CD4-positive, alpha-beta memory T cell (primary cell): ENCODE measurements at regions not wholly inside any gene's neighbourhood (a gene's known extent, or its start where the extent isn't known, plus 50 kb on each side); places are given as distances from the start of the nearest gene placed in this dataset.

Experiments used
- CTCF ChIA-PET: fragments of 350-600 bp; sonication (Branson Sonifier 250); formaldehyde crosslinking; loops from one replicate; lab custom pipeline; 2021; ENCODE audit warnings: inconsistent platforms; ENCODE audit not compliant: partially characterized antibody; lab: Charles Lee
- POLR2A ChIA-PET: fragments of 350-600 bp; sonication (Branson Sonifier 250); formaldehyde crosslinking; loops from one replicate; lab custom pipeline; 2021; ENCODE audit not compliant: partially characterized antibody; lab: Charles Lee
- DNase-seq, 5 donors: peaks; one replicate each; pipeline versions ENCODE4 v3.0.0 to v3.0.0-alpha.2; 2020 to 2022; ENCODE audit warnings: mixed read lengths in 1 of 5
- H3K27ac ChIP-seq: one replicate; pipeline ENCODE4 v1.7.0; 2013; ENCODE audit warnings: low read depth, low read length
- H3K27me3 ChIP-seq: 2 replicates; pipeline ENCODE4 v1.7.0; 2013; ENCODE audit warnings: mild to moderate bottlenecking, low read length, moderate library complexity; ENCODE audit not compliant: insufficient read depth
- H3K36me3 ChIP-seq: 2 replicates; pipeline ENCODE4 v1.7.0; 2013; ENCODE audit warnings: mild to moderate bottlenecking, low read length, moderate library complexity; ENCODE audit not compliant: insufficient read depth
- H3K4me1 ChIP-seq: 2 replicates; pipeline ENCODE4 v1.7.0; 2013; ENCODE audit warnings: mild to moderate bottlenecking, low read length, moderate library complexity; ENCODE audit not compliant: insufficient read depth
- H3K4me3 ChIP-seq, 2 donors: one replicate each; pipeline ENCODE4 v1.7.0; 2013; ENCODE audit warnings: low read length in 2 of 2, mild to moderate bottlenecking in 1 of 2
- H3K9me3 ChIP-seq, 2 donors: one replicate each; pipeline ENCODE4 v1.7.0; 2013; ENCODE audit warnings: low read length in 2 of 2, control low read depth in 1 of 2; ENCODE audit not compliant: control insufficient read depth in 1 of 2
- H3K27ac Mint-ChIP-seq, 7 donors: one replicate each; pipeline ENCODE4 v1.8.0; 2020 to 2021; ENCODE audit warnings: mixed read lengths in 7 of 7, mild to moderate bottlenecking in 6 of 7, inconsistent platforms in 3 of 7, moderate library complexity in 3 of 7
- H3K27me3 Mint-ChIP-seq, 2 donors: one replicate each; pipeline ENCODE4 v1.8.0; 2020 to 2021; ENCODE audit warnings: mixed read lengths in 2 of 2
- H3K36me3 Mint-ChIP-seq, 2 donors: one replicate each; pipeline ENCODE4 v1.8.0; 2020 to 2021; ENCODE audit warnings: mixed read lengths in 2 of 2, inconsistent platforms in 1 of 2, mild to moderate bottlenecking in 1 of 2
- H3K4me1 Mint-ChIP-seq, 4 donors: one replicate each; pipeline ENCODE4 v1.8.0; 2020 to 2021; ENCODE audit warnings: mixed read lengths in 4 of 4, mild to moderate bottlenecking in 1 of 4
- H3K4me3 Mint-ChIP-seq, 8 donors: one replicate each; pipeline ENCODE4 v1.8.0; 2020 to 2021; ENCODE audit warnings: mixed read lengths in 8 of 8, mild to moderate bottlenecking in 7 of 8, moderate library complexity in 6 of 8, inconsistent platforms in 3 of 8
- H3K9me3 Mint-ChIP-seq, 8 donors: one replicate each; pipeline ENCODE4 v1.8.0; 2020 to 2021; ENCODE audit warnings: mixed read lengths in 8 of 8, mild to moderate bottlenecking in 5 of 8, inconsistent platforms in 3 of 8, moderate library complexity in 1 of 8
- intact Hi-C: fragments of 100-400 bp; cut with micrococcal nuclease; formaldehyde crosslinking; loops from one replicate; pipeline ENCODE4 v1.15.1; 2023

- Histone ChIP-seq H3K27me3 (no peaks in the 10 kb centered on the region), H3K27ac (peak overlapping the region; percentile 69), H3K36me3 (no peaks in the 10 kb centered on the region), H3K4me1 (peaks cover 64% of the 10 kb centered on the region), H3K9me3 (no peaks in the 10 kb centered on the region), H3K4me3 (no peak overlapping the region)
- ChIA-PET POLR2A (interaction anchor here (0.6 to 3.8 kb wide), 3 partner anchors 57 to 136 kb away, joined by 3 to 59 read pairs (median 29); partner anchors contain the start of gene ID2), CTCF (interaction anchor here (0.8 to 1.8 kb wide), 7 partner anchors 10 to 820 kb away, joined by 3 to 10 read pairs (median 5); no protein-coding TSS in a partner anchor)
- intact Hi-C loops: loop anchor here (1.0 to 2.0 kb wide), 6 partner anchors 57 to 1119 kb away; no protein-coding TSS in a partner anchor
- Mint-ChIP-seq H3K27ac (peak overlapping the region in 5 of 7 donors; percentile 43 to 97 (median 92)), H3K4me3 (peak overlapping the region in 5 of 8 donors; percentile 17 to 61 (median 33)), H3K4me1 (peaks cover 41 to 75% (median 56%) of the 10 kb centered on the region in 4 donors), H3K9me3 (no peaks in the 10 kb centered on the region), H3K36me3 (no peaks in the 10 kb centered on the region), H3K27me3 (no peaks in the 10 kb centered on the region)
- no peak for DNase-seq
These were observed 135.9 kb upstream of the ID2 start for GRCh38 chr2:8545695-8546611.

DNA sequence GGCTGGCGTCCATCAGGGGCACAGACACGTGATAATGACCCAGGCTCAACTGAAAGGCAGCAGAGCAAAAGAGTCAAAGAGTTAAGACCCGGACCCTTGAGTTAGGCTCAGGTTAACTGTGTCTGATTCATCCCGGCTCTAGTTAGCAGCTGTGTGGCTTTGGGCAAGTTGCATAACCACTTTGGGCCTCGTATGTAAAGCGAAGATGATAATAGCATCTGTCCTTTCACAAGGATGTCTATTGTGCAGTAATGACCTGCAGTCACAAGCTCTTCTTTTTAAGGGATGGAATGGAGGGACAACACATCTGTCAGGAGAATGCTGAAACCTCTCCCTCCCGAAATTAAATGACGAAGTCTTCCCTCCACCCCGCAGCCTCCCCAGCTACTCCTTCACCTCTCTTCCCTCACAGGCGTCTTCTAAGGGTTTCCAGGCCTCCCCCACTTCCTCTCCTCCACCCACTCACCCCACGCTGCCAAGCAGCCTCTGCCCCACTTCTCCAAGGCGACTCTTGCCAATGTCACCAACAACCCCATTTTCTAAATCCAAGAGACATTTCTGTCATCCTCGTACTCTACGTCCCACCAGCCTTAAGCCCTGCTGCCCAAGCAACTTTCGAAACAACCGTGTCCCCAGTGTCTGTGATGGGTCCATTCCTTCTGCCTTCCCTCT, 135.1 kb upstream of the ID2 start:
- H3K9me3 ChIP-seq: no peaks in the 10 kb centered on the region
- no peak overlapping the region for H3K4me3 ChIP-seq
- intact Hi-C loops: no loop called here
- H3K27ac Mint-ChIP-seq: peak overlapping the region in 6 of 7 donors; percentile 43 to 78 (median 68)
- peaks cover 35 to 67% (median 48%) of the 10 kb centered on the region in 4 donors for H3K4me1 Mint-ChIP-seq
- no peaks in the 10 kb centered on the region for H3K27me3 Mint-ChIP-seq
- peak overlapping the region in 6 of 8 donors; percentile 1 to 61 (median 22) for H3K4me3 Mint-ChIP-seq
- H3K27ac ChIP-seq: no peak overlapping the region
- no peak for DNase-seq
- peaks cover 56% of the 10 kb centered on the region for H3K4me1 ChIP-seq
- H3K27me3 ChIP-seq: no peaks in the 10 kb centered on the region
- no peaks in the 10 kb centered on the region for H3K36me3 Mint-ChIP-seq
- no peaks in the 10 kb centered on the region for H3K9me3 Mint-ChIP-seq
- ChIA-PET CTCF (no interaction called here), POLR2A (no interaction called here)
- no peaks in the 10 kb centered on the region for H3K36me3 ChIP-seq

DNA sequence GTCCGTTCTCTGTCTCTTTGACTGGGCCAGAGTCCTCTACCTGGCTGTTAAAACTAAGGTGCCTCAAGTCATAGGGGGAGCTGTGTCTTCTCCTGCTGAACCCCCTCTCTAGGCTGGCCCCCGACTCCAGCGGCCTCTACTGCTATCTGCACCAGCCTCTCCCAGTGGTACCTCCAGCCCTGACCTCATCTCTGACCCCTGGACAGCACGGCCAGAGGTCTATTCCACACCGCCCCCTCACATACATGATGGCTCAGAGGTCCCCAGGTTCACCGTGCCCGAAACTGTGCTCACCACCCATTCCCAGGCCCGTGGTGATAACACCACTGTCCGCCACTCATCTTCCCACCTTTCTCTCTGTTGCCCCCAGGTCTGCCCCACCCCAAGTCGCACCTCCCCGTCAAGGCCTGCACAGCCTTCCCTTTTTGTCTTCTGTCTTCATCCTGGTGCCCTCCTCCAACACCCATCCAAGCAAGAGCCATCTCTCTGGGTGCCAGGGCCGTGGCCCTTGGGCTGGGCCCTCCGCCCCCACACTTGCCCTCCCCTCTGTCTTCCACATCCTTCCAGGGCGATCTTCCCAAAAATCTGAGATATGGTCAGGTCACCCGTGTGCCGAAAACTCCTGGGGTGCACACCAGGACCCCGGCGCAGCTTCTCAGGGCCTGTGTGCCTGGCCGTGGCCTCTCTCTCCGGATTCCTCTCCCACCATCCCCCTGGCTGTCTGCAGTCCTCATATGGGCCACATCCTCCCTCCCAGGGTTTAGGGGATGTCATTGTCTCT, 134.4 kb upstream of the ID2 start:
- Mint-ChIP-seq H3K4me1 (peaks cover 35 to 60% (median 42%) of the 10 kb centered on the region in 4 donors), H3K4me3 (peak overlapping the region in 4 of 8 donors; percentile 1 to 39 (median 8)), H3K27me3 (no peaks in the 10 kb centered on the region), H3K36me3 (no peaks in the 10 kb centered on the region), H3K9me3 (no peaks in the 10 kb centered on the region), H3K27ac (peak overlapping the region in 5 of 7 donors; percentile 36 to 73 (median 67))
- Histone ChIP-seq H3K27ac (no peak overlapping the region), H3K36me3 (no peaks in the 10 kb centered on the region), H3K9me3 (no peaks in the 10 kb centered on the region), H3K4me3 (no peak overlapping the region), H3K4me1 (peaks cover 48% of the 10 kb centered on the region), H3K27me3 (no peaks in the 10 kb centered on the region)
- POLR2A ChIA-PET: no interaction called here
- intact Hi-C loops: no loop called here
- DNase-seq: no peak
- CTCF ChIA-PET: no interaction called here

GRCh38 chr2:8548065-8548618, 133.7 kb upstream of the ID2 start:
- no peaks in the 10 kb centered on the region for H3K9me3 ChIP-seq
- no peaks in the 10 kb centered on the region for H3K36me3 ChIP-seq
- Mint-ChIP-seq H3K9me3 (no peaks in the 10 kb centered on the region), H3K36me3 (no peaks in the 10 kb centered on the region), H3K27ac (peak overlapping the region in 3 of 7 donors; percentile 66 to 73 (median 70)), H3K27me3 (no peaks in the 10 kb centered on the region), H3K4me1 (peaks cover 31 to 53% (median 37%) of the 10 kb centered on the region in 4 donors), H3K4me3 (no peak overlapping the region)
- no peak overlapping the region for H3K4me3 ChIP-seq
- ChIA-PET POLR2A (no interaction called here), CTCF (no interaction called here)
- DNase-seq: no peak
- H3K27ac ChIP-seq: no peak overlapping the region
- intact Hi-C loops: no loop called here
- H3K4me1 ChIP-seq: peaks cover 42% of the 10 kb centered on the region
- H3K27me3 ChIP-seq: no peaks in the 10 kb centered on the region

DNA sequence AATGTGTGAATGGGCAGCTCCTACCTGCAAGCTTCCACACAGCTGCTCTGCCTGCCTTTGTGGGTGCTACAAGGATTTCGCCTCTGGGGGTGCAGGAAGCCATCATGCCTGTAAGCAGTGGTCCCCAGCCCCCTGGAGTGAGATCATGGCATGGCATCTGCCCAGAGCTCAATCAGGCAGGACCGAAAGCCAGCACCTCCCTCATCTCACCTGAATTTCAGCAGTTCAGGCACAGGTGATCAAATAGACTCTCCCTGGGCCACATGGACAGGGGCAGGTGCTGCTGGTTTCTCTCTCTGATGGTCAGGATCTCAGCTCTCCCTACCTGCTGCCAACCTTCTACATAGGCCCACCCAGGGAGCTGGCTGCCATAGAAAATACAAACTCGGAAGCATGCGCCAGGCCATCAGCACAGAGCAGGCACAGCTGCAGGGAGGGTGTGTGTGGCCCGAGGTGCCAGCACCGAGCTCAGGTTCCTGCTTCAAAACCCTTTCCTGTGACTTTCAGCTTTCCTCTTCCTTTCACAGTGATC, 133.2 kb upstream of the ID2 start:
- intact Hi-C loops: no loop called here
- H3K36me3 Mint-ChIP-seq: no peaks in the 10 kb centered on the region
- H3K4me1 Mint-ChIP-seq: peaks cover 26 to 48% (median 32%) of the 10 kb centered on the region in 4 donors
- no peak overlapping the region for H3K4me3 Mint-ChIP-seq
- no peaks in the 10 kb centered on the region for H3K27me3 ChIP-seq
- no peaks in the 10 kb centered on the region for H3K36me3 ChIP-seq
- no peaks in the 10 kb centered on the region for H3K9me3 Mint-ChIP-seq
- H3K27me3 Mint-ChIP-seq: no peaks in the 10 kb centered on the region
- H3K27ac ChIP-seq: no peak overlapping the region
- no peak overlapping the region for H3K4me3 ChIP-seq
- CTCF ChIA-PET: no interaction called here
- peak overlapping the region in 4 of 7 donors; percentile 1 to 81 (median 56) for H3K27ac Mint-ChIP-seq
- no peaks in the 10 kb centered on the region for H3K9me3 ChIP-seq
- DNase-seq: no peak
- peaks cover 36% of the 10 kb centered on the region for H3K4me1 ChIP-seq
- POLR2A ChIA-PET: no interaction called here

- CTCF ChIA-PET: no interaction called here
These were observed 132.5 kb upstream of the ID2 start for GRCh38 chr2:8549273-8549922.

More at GRCh38 chr2:8549273-8549922, 132.5 kb upstream of the ID2 start:
- no peak for DNase-seq
- H3K27me3 ChIP-seq: no peaks in the 10 kb centered on the region
- no peak overlapping the region for H3K4me3 ChIP-seq
- intact Hi-C loops: no loop called here
- peaks cover 29% of the 10 kb centered on the region for H3K4me1 ChIP-seq
- Mint-ChIP-seq H3K4me3 (peak overlapping the region in 1 of 8 donors; percentile 28), H3K4me1 (peaks cover 20 to 41% (median 26%) of the 10 kb centered on the region in 4 donors), H3K36me3 (no peaks in the 10 kb centered on the region), H3K27ac (peak overlapping the region in 4 of 7 donors; percentile 37 to 81 (median 74)), H3K9me3 (no peaks in the 10 kb centered on the region), H3K27me3 (no peaks in the 10 kb centered on the region)
- no peaks in the 10 kb centered on the region for H3K9me3 ChIP-seq
- H3K27ac ChIP-seq: no peak overlapping the region
- H3K36me3 ChIP-seq: no peaks in the 10 kb centered on the region
- POLR2A ChIA-PET: no interaction called here
